ENCODE measurements at regions not wholly inside any gene's neighbourhood (a gene's known extent, or its start where the extent isn't known, plus 50 kb on each side); places are given as distances from the start of the nearest gene placed in this dataset.
A peak's percentile ranks its signal among the peaks of the same experiment; 100 is the strongest.

DNA sequence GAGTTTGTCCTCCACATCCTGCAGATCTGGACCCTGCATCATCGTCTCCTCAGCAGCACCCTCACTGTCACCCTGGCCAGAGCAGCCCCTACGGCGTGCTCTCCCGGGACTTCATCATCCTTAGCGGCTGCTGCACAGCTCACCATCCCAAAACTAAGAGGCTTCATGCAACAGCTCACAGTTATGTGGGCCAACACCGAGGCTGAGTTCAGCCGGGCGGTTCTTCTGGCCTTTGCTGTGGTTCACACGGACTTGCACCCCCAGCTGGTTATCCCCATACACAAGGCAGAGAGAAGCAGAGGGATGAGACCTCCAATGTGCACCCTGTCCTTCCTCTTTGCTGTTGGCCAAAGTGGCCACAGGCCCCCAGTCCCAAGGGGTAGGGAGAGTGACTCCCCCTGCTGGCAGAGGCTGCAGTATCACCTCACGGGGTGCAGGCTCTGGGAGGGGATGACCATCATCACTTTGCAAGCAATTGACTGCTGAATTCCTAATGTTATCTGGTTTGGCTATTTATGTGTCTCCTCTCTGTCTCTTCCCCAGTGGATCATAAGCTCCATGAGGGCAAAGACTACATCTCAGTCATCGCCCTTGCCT, 276.8 kb downstream of the BRD1 start:
- Mint-ChIP-seq H3K4me1 (peaks cover 0 to 6% (median 2%) of the 10 kb centered on the region in 4 donors), H3K9me3 (peaks cover 0 to 13% (median 8%) of the 10 kb centered on the region in 9 donors), H3K27me3 (no peaks in the 10 kb centered on the region), H3K36me3 (peaks cover 3 to 11% (median 11%) of the 10 kb centered on the region in 3 donors), H3K27ac (no peak overlapping the region), H3K4me3 (peak overlapping the region in 1 of 10 donors; percentile 20)
- POLR2A ChIA-PET = no interaction called here
- DNase-seq (no peak), ATAC-seq (no peak)

DNA sequence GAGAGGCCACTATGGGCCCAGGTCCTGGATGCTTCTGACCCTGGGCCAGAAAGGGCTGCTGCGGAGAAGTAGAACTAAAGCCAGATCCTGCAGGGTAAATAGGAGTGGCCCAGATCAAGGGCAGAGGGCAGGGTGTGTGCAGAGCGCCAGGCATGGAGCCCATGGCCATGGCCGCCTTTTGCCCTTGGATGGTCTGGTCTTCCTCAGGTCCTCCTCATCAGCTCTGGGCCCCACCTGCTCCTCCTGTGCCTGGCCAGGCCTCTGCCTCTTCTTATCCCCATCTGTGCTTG, 277.6 kb downstream of the BRD1 start:
- Mint-ChIP-seq H3K4me3 (no peak overlapping the region), H3K27me3 (no peaks in the 10 kb centered on the region), H3K36me3 (peaks cover 3 to 11% (median 11%) of the 10 kb centered on the region in 3 donors), H3K4me1 (peaks cover 0 to 6% (median 2%) of the 10 kb centered on the region in 4 donors), H3K27ac (no peak overlapping the region), H3K9me3 (peaks cover 0 to 13% (median 8%) of the 10 kb centered on the region in 9 donors)
- POLR2A ChIA-PET = no interaction called here
- no peak for DNase-seq
- ATAC-seq = no peak

DNA sequence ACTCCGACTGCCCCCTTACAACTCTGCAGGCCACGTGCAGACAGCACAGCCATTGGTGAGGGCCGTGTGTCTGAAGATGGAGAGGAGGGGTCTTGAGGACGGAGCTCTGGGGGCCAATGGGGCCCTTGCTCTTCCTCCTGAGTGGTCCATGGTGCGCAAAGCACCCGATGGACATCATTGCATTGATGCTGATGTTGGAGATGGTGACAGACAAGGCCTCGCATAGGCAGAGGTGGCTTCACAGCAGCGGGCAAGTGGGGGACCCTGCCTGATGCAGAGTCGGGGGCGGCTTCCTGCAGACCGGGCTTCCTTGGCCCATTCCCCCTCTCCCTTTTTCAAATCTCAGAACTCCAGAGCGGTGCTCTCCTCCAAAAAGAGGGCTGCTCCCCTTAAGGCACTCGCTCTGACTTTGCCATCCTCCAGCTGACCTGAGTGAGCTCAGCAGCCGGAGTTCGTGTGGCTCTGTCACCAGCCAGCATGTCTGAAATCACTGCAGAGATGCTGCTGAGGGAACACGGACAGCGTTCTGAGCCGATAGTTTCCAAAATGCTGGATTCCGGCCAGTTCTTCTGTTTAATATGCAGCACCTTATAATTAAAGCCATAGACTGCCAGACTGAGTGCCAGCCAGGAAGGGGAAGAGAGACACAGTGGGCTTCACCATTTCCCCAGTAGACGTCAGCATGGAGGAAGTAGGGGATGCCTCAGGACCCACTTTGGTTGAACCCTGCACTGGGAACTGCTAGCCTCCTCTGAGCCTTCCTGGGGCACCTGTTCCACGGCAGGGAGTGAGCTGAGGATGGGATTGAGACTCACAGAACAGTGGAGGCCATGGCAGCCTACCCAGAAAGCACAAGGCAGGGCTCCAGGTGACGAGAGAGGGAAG, 278.2 kb downstream of the BRD1 start:
- POLR2A ChIA-PET = no interaction called here
- no peak overlapping the region for H3K4me3 Mint-ChIP-seq
- no peaks in the 10 kb centered on the region for H3K27me3 Mint-ChIP-seq
- H3K27ac Mint-ChIP-seq = no peak overlapping the region
- no peak for DNase-seq
- H3K4me1 Mint-ChIP-seq = peaks cover 0 to 7% (median 4%) of the 10 kb centered on the region in 4 donors
- H3K9me3 Mint-ChIP-seq = peaks cover 0 to 13% (median 8%) of the 10 kb centered on the region in 9 donors
- no peak for ATAC-seq
- H3K36me3 Mint-ChIP-seq = peaks cover 3 to 11% (median 11%) of the 10 kb centered on the region in 3 donors

DNA sequence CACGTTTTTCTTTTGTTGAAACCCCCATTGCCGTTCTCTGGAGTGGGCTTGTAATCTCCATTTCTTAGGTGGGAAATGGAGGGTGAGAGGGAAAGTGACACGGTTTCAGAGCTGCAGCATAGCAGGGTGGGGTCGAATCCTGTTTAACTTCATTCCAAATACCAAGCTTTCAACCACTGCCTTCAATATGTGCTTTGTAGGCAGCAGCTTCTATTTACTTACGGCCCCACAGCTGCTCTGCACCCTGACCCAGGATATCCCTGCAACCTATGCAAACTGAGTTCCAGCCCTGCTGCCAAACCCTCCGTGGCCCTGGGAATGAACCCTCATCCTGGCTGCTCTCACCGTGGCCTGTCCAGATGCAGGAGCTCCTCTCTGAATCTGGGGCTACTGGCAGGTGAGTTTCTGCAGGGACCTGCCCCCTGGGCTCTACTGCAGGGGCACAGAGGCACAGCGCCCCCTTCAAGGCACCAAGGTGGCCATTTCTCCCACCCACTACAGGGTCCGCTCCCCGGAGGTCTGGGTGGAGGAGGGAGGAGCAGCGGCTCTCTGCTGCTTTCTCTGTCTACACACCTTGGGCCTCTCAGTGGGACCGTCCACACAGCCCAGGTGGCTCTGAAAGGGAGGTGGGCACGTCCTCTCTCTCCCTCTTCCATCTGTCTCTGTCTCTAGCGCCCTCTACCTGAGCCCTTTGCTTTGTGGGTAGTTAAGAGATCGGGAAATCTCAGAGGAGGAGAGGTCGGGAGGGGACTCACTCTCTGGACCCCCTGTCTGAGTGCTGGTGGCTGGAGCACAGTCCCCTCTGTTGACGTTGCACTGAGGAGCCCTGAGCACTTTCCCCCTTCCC, 279.1 kb downstream of the BRD1 start:
- POLR2A ChIA-PET = no interaction called here
- Mint-ChIP-seq H3K9me3 (peaks cover 0 to 13% (median 8%) of the 10 kb centered on the region in 9 donors), H3K4me3 (no peak overlapping the region), H3K4me1 (peaks cover 0 to 11% (median 4%) of the 10 kb centered on the region in 4 donors), H3K36me3 (peaks cover 3 to 11% (median 11%) of the 10 kb centered on the region in 3 donors), H3K27ac (no peak overlapping the region), H3K27me3 (no peaks in the 10 kb centered on the region)
- DNase-seq (no peak), ATAC-seq (no peak)

DNA sequence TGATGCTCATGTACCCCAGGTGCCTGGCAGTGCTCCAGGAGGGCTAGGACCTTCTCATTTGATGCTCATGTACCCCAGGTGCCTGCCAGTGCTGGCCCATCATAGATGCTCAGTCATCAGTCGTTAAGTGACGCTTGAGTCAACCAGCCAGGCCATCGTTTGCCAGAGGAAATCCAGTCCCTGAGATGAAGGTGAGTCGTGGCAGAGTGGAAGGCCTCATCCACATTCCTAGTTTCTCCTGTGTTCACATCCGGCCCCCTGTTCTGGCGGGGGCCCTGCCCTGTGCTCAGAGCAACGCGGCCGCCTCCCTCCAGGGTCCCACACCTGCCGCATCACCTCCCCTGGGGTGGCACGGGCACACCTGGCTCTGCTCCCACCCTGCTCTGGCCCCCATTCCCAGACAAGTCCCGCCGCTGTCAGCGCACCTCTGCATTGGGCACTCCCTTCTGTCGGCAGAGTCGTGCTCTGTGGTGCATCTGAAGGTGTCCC, 279.9 kb downstream of the BRD1 start:
- DNase-seq (no peak), ATAC-seq (no peak)
- Mint-ChIP-seq H3K27me3 (no peaks in the 10 kb centered on the region), H3K27ac (no peak overlapping the region), H3K4me3 (no peak overlapping the region), H3K9me3 (peaks cover 0 to 13% (median 8%) of the 10 kb centered on the region in 9 donors), H3K36me3 (peaks cover 3 to 11% (median 11%) of the 10 kb centered on the region in 3 donors), H3K4me1 (peaks cover 0 to 11% (median 4%) of the 10 kb centered on the region in 4 donors)
- POLR2A ChIA-PET = no interaction called here

DNA sequence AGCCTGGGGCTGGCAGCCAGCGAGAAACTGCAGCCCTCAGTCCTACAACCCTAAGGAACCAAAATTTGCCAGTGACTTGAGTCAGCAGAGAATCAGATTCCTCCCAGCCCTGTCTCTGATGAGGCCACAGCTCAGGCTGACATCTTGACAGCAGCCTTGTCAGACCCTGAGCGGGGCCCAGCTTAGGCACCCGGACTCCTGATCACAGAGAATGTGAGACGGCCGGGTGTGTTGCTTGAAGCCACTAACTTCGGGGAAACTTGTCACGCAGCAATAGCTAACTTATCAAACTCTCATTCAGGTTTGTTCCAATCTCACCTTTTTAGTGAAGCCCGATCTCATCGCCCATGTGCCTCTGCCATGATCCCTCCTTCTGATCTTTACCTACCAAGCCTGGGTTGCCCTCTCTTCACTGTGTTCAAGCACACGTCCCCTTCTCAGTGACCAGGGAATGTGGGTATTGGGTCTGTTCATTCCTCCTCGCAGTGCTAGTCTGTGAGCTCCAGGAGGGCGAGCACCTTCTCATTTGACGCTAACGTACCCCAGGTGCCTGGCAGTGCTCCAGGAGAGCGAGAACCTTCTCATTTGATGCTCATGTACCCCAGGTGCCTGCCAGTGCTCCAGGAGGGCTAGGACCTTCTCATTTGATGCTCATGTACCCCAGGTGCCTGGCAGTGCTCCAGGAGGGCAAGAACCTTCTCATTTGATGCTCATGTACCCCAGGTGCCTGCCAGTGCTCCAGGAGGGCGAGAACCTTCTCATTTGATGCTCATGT, 280.7 kb downstream of the BRD1 start:
- Mint-ChIP-seq H3K27me3 (no peaks in the 10 kb centered on the region), H3K4me3 (no peak overlapping the region), H3K4me1 (peaks cover 0 to 12% (median 4%) of the 10 kb centered on the region in 4 donors), H3K9me3 (peaks cover 0 to 13% (median 8%) of the 10 kb centered on the region in 9 donors), H3K27ac (no peak overlapping the region), H3K36me3 (peaks cover 3 to 11% (median 11%) of the 10 kb centered on the region in 3 donors)
- DNase-seq (peak in 1 of 10 donors; percentile 8), ATAC-seq (no peak)
- POLR2A ChIA-PET = no interaction called here

DNA sequence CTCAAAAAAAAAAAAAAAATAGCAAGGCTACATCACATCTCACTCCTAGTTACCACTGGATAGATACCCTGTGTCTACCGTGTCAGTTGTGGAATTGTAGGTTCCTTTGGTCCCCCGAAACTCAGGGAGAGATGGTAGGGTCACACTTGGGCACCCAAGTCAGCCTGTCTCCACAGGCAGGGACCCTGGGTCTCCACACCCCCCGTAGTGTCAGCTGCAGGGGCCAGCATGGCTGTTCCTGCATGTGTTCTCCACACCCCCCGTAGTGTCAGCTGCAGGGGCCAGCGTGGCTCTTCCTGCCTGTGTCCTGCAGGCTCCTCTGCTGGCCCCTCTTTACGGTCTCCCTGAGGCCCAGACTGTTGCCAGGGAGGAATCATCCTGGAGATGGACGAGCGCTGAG, 282.1 kb downstream of the BRD1 start:
- ATAC-seq (no peak), DNase-seq (peak in 1 of 10 donors; percentile 45)
- H3K9me3 Mint-ChIP-seq = peaks cover 0 to 5% (median 3%) of the 10 kb centered on the region in 9 donors
- H3K4me3 Mint-ChIP-seq = no peak overlapping the region
- H3K36me3 Mint-ChIP-seq = peaks cover 2 to 6% (median 5%) of the 10 kb centered on the region in 3 donors
- H3K27ac Mint-ChIP-seq = no peak overlapping the region
- POLR2A ChIA-PET = no interaction called here
- H3K27me3 Mint-ChIP-seq = no peaks in the 10 kb centered on the region
- peaks cover 0 to 12% (median 4%) of the 10 kb centered on the region in 4 donors for H3K4me1 Mint-ChIP-seq

DNA sequence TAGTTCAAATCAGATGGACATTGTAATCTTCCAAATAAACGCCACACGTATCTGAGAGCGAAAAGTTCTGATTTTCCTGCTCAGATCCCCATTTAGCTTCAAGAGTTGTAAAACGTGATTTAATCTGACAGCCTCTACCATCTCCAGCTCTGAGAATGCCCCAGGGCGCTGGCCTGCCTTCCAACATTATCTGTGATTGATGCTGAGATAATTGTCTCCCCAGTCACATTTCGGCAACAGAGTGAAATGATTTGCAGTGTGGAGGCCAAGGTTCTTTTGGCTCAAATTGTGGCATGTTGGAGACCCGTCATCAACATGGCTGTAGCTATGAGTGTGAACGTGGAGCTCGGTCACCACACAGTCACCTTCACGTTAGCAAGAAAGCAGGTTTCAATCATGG, 283.4 kb downstream of the BRD1 start:
- DNase-seq (no peak), ATAC-seq (no peak)
- H3K27ac Mint-ChIP-seq = no peak overlapping the region
- no peaks in the 10 kb centered on the region for H3K27me3 Mint-ChIP-seq
- peaks cover 0 to 2% (median under 1%) of the 10 kb centered on the region in 3 donors for H3K36me3 Mint-ChIP-seq
- H3K4me3 Mint-ChIP-seq = no peak overlapping the region
- peaks cover 0 to 12% (median under 1%) of the 10 kb centered on the region in 4 donors for H3K4me1 Mint-ChIP-seq
- H3K9me3 Mint-ChIP-seq = no peaks in the 10 kb centered on the region
- POLR2A ChIA-PET = no interaction called here

DNA sequence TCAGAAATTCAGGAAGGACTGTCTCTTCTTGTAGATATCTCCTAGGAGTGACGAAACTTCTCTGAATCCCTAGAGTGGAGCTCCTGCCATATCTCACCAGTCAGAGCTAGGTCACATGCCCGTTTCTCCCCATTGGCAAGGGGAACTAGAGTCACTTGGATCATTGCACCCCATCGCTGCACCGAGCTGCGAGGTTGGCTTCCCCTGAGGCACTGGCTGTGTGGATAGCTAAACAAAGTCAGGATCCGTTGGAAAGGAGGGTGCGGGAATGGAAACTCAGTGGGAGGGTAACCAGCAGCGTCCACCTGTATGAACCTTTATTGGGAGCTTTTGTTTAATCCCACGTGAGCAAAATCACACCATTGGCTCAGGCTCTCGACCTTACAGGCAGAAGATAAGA, 283.8 kb downstream of the BRD1 start:
- POLR2A ChIA-PET = no interaction called here

DNA sequence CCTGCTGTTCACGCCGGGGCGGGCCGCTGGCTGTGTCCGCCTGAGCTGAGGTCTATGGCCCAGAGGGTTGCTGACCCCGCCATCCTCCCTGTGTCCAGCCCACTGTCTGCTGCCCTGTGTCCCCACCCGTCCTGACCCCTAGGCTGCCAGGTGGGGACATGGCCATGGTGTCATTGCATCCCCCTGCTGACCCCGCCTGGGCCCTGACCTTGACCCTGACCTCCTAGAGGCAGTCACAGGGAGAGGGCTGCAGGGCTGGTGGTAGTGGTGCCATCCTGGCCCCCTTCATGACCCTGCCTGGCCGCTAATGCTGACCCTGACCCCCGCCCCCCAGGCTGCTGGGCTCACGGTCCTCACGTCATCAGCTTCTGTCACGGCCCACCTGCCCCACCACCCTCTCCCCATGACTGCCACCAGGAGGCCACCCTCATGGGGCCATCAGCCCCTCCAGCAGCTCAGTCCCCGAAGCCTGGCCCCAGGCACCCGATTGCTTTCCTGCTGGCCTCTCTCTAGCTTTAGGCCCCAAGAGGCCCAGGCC, 285.9 kb downstream of the BRD1 start:
- DNase-seq = no peak
- peaks cover 0 to 5% (median 5%) of the 10 kb centered on the region in 3 donors for H3K36me3 Mint-ChIP-seq
- ATAC-seq = no peak
- no peak overlapping the region for H3K27ac Mint-ChIP-seq
- no peaks in the 10 kb centered on the region for H3K9me3 Mint-ChIP-seq
- POLR2A ChIA-PET = no interaction called here
- H3K4me1 Mint-ChIP-seq = peaks cover 0 to 13% (median 2%) of the 10 kb centered on the region in 4 donors
- no peak overlapping the region for H3K4me3 Mint-ChIP-seq
- H3K27me3 Mint-ChIP-seq = no peaks in the 10 kb centered on the region

More for the DNA sequence above, 283.8 kb downstream of the BRD1 start:
- peaks cover 0 to 6% (median 5%) of the 10 kb centered on the region in 3 donors for H3K36me3 Mint-ChIP-seq
- H3K4me1 Mint-ChIP-seq = peaks cover 0 to 15% (median 2%) of the 10 kb centered on the region in 4 donors
- H3K27ac Mint-ChIP-seq = no peak overlapping the region
- DNase-seq (no peak), ATAC-seq (no peak)
- no peaks in the 10 kb centered on the region for H3K27me3 Mint-ChIP-seq
- H3K9me3 Mint-ChIP-seq = no peaks in the 10 kb centered on the region
- H3K4me3 Mint-ChIP-seq = no peak overlapping the region

DNA sequence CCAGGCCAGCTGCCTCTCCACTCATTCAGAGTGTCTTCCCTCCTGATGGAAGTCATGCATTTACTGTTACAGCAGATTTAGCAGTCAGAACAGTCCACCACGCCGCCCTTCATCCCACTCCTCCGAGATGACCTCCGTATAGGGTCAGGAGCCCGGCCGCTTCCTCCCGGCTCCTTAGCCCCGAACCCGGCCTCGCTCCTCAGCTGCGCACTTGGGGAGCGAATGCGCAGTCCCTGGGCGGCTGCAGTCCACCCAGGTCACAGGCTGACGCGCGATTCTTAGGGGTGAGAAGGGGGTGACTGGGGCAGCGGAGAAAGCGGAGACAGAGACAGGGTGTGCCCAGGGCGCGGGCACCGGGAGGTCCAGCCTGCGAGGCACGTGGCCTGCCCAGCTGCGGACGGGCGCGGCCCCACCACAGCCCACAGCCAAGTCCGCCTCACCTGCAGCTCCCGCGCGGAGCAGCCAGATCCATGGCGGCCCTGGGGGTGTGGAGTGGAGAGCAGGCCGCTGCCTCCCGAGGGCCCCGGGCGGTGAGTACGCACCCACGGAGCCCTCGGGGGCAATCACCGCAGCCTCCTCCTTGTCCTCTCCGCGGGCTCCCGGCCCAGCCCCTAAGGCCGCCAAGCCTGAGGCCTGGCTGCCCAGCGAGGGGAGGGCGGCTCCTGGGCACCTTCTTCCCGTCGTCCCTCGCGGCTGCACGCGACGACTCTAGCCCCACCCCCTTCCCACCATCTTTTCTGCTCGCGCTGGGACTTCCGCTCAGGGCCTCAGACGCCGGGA, 286.6 kb downstream of the BRD1 start:
- Mint-ChIP-seq H3K27me3 (no peaks in the 10 kb centered on the region), H3K4me1 (peaks cover 0 to 13% (median 2%) of the 10 kb centered on the region in 4 donors), H3K27ac (no peak overlapping the region), H3K4me3 (no peak overlapping the region), H3K9me3 (no peaks in the 10 kb centered on the region), H3K36me3 (peaks cover 0 to 7% (median 5%) of the 10 kb centered on the region in 3 donors)
- peak in 1 of 10 donors; percentile 3 for DNase-seq
- POLR2A ChIA-PET = no interaction called here
- no peak for ATAC-seq

All from naive thymus-derived CD8-positive, alpha-beta T cell (primary cell).